T-helper 17 cell (primary cell): ENCODE measurements at regions not wholly inside any gene's neighbourhood (a gene's known extent, or its start where the extent isn't known, plus 50 kb on each side); places are given as distances from the start of the nearest gene placed in this dataset.
"Not testable (repeated sequence)": the region's sequence is repeated elsewhere in the genome, so short reads cannot be mapped to it uniquely, and the experiment has no call there.

Source experiments
- ATAC-seq: fragments of 150-1000 bp; cut with Tn5 transposase; 2 replicates; pipeline ENCODE4 v1.10.0; 2021; ENCODE audit warnings: mild to moderate bottlenecking, moderate library complexity
- DNase-seq, 3 donors: peaks; one replicate each; pipeline versions ENCODE4 v3.0.0 to v3.0.0-alpha.2; 2020 to 2021
- H3K9me3 ChIP-seq: one replicate; pipeline ENCODE4 v1.7.0; 2013; ENCODE audit warnings: low read length, mild to moderate bottlenecking; ENCODE audit not compliant: control insufficient read depth, poor library complexity, severe bottlenecking
- H3K27ac Mint-ChIP-seq: one replicate; pipeline ENCODE4 v1.8.0; 2022; ENCODE audit warnings: mild to moderate bottlenecking, moderate library complexity, mixed read lengths
- H3K27me3 Mint-ChIP-seq: one replicate; pipeline ENCODE4 v1.8.0; 2022; ENCODE audit warnings: mixed read lengths
- H3K36me3 Mint-ChIP-seq: one replicate; pipeline ENCODE4 v1.8.0; 2022; ENCODE audit warnings: low read depth, mixed read lengths
- H3K4me1 Mint-ChIP-seq: one replicate; pipeline ENCODE4 v1.8.0; 2022; ENCODE audit warnings: mild to moderate bottlenecking, mixed read lengths
- H3K4me3 Mint-ChIP-seq: one replicate; pipeline ENCODE4 v1.8.0; 2022; ENCODE audit warnings: mild to moderate bottlenecking, moderate library complexity, mixed read lengths

- no peak for ATAC-seq
- H3K4me3 Mint-ChIP-seq, result no peak overlapping the region
- no peaks in the 10 kb centered on the region for H3K9me3 ChIP-seq
- H3K27me3 Mint-ChIP-seq, result no peaks in the 10 kb centered on the region
- H3K27ac Mint-ChIP-seq, result no peak overlapping the region
- no peak for DNase-seq
- no peaks in the 10 kb centered on the region for H3K36me3 Mint-ChIP-seq
- no peaks in the 10 kb centered on the region for H3K4me1 Mint-ChIP-seq
Observed at GRCh38 chr4:125772680-125773079, 457.9 kb downstream of the FAT4 start.

GRCh38 chr4:125773502-125773901 is 458.7 kb downstream of the FAT4 start:
- DNase-seq, result no peak
- H3K27me3 Mint-ChIP-seq, result no peaks in the 10 kb centered on the region
- no peaks in the 10 kb centered on the region for H3K36me3 Mint-ChIP-seq
- no peaks in the 10 kb centered on the region for H3K4me1 Mint-ChIP-seq
- ATAC-seq, result no peak
- no peak overlapping the region for H3K4me3 Mint-ChIP-seq
- H3K27ac Mint-ChIP-seq, result no peak overlapping the region
- H3K9me3 ChIP-seq, result no peaks in the 10 kb centered on the region

GRCh38 chr4:125773931-125774330 is 459.2 kb downstream of the FAT4 start:
- Mint-ChIP-seq H3K4me1 (no peaks in the 10 kb centered on the region), H3K36me3 (no peaks in the 10 kb centered on the region), H3K4me3 (no peak overlapping the region), H3K27me3 (no peaks in the 10 kb centered on the region), H3K27ac (no peak overlapping the region)
- ATAC-seq, result no peak
- H3K9me3 ChIP-seq, result no peaks in the 10 kb centered on the region
- DNase-seq, result no peak

- DNase-seq, result no peak
- Mint-ChIP-seq H3K27me3 (no peaks in the 10 kb centered on the region), H3K36me3 (no peaks in the 10 kb centered on the region), H3K4me1 (no peaks in the 10 kb centered on the region), H3K27ac (no peak overlapping the region), H3K4me3 (no peak overlapping the region)
- no peak for ATAC-seq
- H3K9me3 ChIP-seq, result no peaks in the 10 kb centered on the region
Observed at GRCh38 chr4:125776146-125776545, 461.4 kb downstream of the FAT4 start.

- ATAC-seq, result no peak
- DNase-seq, result no peak
- no peaks in the 10 kb centered on the region for H3K4me1 Mint-ChIP-seq
- no peaks in the 10 kb centered on the region for H3K27me3 Mint-ChIP-seq
- H3K36me3 Mint-ChIP-seq, result no peaks in the 10 kb centered on the region
- no peak overlapping the region for H3K4me3 Mint-ChIP-seq
- H3K27ac Mint-ChIP-seq, result no peak overlapping the region
- H3K9me3 ChIP-seq, result no peaks in the 10 kb centered on the region
Observed at GRCh38 chr4:125780164-125780563, 465.4 kb downstream of the FAT4 start.

- ATAC-seq, result no peak
- H3K4me1 Mint-ChIP-seq, result no peaks in the 10 kb centered on the region
- H3K27me3 Mint-ChIP-seq, result no peaks in the 10 kb centered on the region
- no peaks in the 10 kb centered on the region for H3K9me3 ChIP-seq
- H3K27ac Mint-ChIP-seq, result no peak overlapping the region
- H3K4me3 Mint-ChIP-seq, result no peak overlapping the region
- no peak for DNase-seq
- H3K36me3 Mint-ChIP-seq, result no peaks in the 10 kb centered on the region
Observed at GRCh38 chr4:125780747-125781146, 466.0 kb downstream of the FAT4 start.

GRCh38 chr4:125781651-125782050 is 466.9 kb downstream of the FAT4 start:
- no peak for ATAC-seq
- Mint-ChIP-seq H3K4me1 (no peaks in the 10 kb centered on the region), H3K27ac (no peak overlapping the region), H3K4me3 (no peak overlapping the region), H3K36me3 (no peaks in the 10 kb centered on the region), H3K27me3 (no peaks in the 10 kb centered on the region)
- no peak for DNase-seq
- no peaks in the 10 kb centered on the region for H3K9me3 ChIP-seq

- no peaks in the 10 kb centered on the region for H3K4me1 Mint-ChIP-seq
- H3K4me3 Mint-ChIP-seq, result no peak overlapping the region
- H3K9me3 ChIP-seq, result no peaks in the 10 kb centered on the region
- H3K27ac Mint-ChIP-seq, result no peak overlapping the region
- no peaks in the 10 kb centered on the region for H3K27me3 Mint-ChIP-seq
- no peak for ATAC-seq
- no peaks in the 10 kb centered on the region for H3K36me3 Mint-ChIP-seq
- no peak for DNase-seq
Observed at GRCh38 chr4:125784741-125785140, 470.0 kb downstream of the FAT4 start.

DNA sequence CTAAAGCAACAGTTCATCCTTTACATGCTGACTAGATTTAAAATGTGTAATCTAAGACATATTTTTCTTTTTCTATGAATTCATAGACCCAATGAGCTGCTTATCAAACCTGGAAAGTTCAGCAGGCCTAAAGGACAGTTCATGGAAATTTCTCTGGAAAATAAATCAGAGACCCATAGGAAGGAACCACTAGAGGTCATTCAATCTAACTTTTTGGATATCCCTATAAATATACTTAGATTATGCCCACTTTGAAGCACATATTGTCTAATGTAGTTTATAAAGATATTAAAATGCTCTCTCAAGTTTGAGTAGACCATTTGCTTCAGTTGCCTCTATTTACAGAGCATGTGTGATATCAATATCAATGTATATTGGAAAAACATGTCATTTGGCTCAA is 473.0 kb downstream of the FAT4 start:
- no peaks in the 10 kb centered on the region for H3K27me3 Mint-ChIP-seq
- no peaks in the 10 kb centered on the region for H3K4me1 Mint-ChIP-seq
- H3K9me3 ChIP-seq, result no peaks in the 10 kb centered on the region
- no peak for DNase-seq
- H3K27ac Mint-ChIP-seq, result no peak overlapping the region
- H3K4me3 Mint-ChIP-seq, result no peak overlapping the region
- no peak for ATAC-seq
- H3K36me3 Mint-ChIP-seq, result no peaks in the 10 kb centered on the region

DNA sequence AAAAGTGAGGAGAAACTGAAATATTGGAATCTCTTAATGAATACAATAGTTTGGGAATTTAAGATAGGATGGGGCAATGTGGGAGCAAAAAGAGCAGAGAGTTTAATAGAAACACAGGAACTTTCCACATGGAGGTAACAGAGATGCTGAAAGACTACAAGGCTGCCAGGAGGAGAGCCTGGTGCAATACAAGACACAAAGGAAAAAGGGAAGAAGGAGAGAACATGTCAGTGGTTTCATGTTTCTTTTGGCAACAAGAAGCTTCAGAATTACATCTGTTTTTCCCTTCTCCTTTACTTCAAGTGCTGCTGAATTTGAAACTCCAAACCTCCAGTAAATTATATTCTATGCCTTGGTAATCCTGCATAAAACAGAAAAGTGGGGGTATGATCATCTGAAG is 474.3 kb downstream of the FAT4 start:
- no peaks in the 10 kb centered on the region for H3K27me3 Mint-ChIP-seq
- no peaks in the 10 kb centered on the region for H3K9me3 ChIP-seq
- H3K27ac Mint-ChIP-seq, result no peak overlapping the region
- no peak for DNase-seq
- no peaks in the 10 kb centered on the region for H3K36me3 Mint-ChIP-seq
- no peak overlapping the region for H3K4me3 Mint-ChIP-seq
- no peak for ATAC-seq
- no peaks in the 10 kb centered on the region for H3K4me1 Mint-ChIP-seq

DNA sequence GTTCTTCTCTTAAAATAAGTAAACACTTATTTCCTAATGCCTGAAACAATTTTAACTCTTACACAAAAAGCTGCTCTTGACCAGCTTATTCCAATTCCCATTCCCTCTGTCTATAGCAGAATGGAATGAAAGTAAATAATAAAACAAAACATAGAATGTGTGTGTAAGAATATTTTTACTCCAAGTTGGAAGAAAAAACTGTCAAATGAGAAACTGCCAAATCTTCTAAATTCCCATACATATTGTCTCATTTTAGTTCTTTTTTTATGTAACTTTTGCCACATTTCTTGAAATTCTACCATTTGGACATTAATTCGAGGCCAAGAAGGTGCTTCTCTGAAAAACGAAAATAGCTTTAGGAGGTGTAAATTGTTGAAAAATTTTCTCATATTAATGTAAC is 477.1 kb downstream of the FAT4 start:
- no peak overlapping the region for H3K27ac Mint-ChIP-seq
- no peak for DNase-seq
- H3K4me1 Mint-ChIP-seq, result no peaks in the 10 kb centered on the region
- H3K4me3 Mint-ChIP-seq, result no peak overlapping the region
- ATAC-seq, result no peak
- H3K9me3 ChIP-seq, result no peaks in the 10 kb centered on the region
- H3K27me3 Mint-ChIP-seq, result no peaks in the 10 kb centered on the region
- no peaks in the 10 kb centered on the region for H3K36me3 Mint-ChIP-seq

GRCh38 chr4:125794989-125795388 is 480.2 kb downstream of the FAT4 start:
- Mint-ChIP-seq H3K36me3 (no peaks in the 10 kb centered on the region), H3K4me1 (no peaks in the 10 kb centered on the region), H3K4me3 (no peak overlapping the region), H3K27ac (no peak overlapping the region), H3K27me3 (no peaks in the 10 kb centered on the region)
- DNase-seq, result no peak
- no peaks in the 10 kb centered on the region for H3K9me3 ChIP-seq
- no peak for ATAC-seq

GRCh38 chr4:125796138-125796537 is 481.4 kb downstream of the FAT4 start:
- no peak for DNase-seq
- Mint-ChIP-seq H3K27ac (no peak overlapping the region), H3K27me3 (no peaks in the 10 kb centered on the region), H3K36me3 (no peaks in the 10 kb centered on the region), H3K4me3 (no peak overlapping the region), H3K4me1 (no peaks in the 10 kb centered on the region)
- no peaks in the 10 kb centered on the region for H3K9me3 ChIP-seq
- ATAC-seq, result no peak

DNA sequence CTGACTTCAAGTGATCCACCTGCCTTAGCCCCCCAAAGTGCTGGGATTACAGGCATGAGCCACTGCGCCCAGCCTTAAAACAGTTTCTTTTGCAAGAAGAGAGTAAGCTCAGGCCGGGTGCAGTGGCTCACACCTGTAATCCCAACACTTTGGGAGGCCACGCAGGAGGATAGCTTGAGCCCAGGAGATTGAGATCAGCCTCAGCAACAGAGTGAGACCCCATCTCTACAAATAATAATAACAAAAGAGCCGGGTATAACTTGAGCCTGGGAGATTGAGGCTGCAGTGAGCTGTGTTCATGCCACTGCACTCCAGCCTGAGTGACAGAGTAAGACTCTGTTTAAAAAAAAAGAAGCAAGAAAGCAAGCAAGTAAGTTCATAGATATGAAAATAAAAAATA is 482.9 kb downstream of the FAT4 start:
- H3K4me3 Mint-ChIP-seq, DNase-seq, H3K9me3 ChIP-seq, ATAC-seq, H3K27ac Mint-ChIP-seq, H3K4me1 Mint-ChIP-seq, H3K36me3 Mint-ChIP-seq, H3K27me3 Mint-ChIP-seq: not testable (repeated sequence)

GRCh38 chr4:125801373-125801772 is 486.6 kb downstream of the FAT4 start:
- H3K36me3 Mint-ChIP-seq, result no peaks in the 10 kb centered on the region
- no peaks in the 10 kb centered on the region for H3K9me3 ChIP-seq
- H3K4me1 Mint-ChIP-seq, result no peaks in the 10 kb centered on the region
- H3K27me3 Mint-ChIP-seq, result no peaks in the 10 kb centered on the region
- no peak for ATAC-seq
- no peak overlapping the region for H3K27ac Mint-ChIP-seq
- DNase-seq, result no peak
- no peak overlapping the region for H3K4me3 Mint-ChIP-seq
